ENCODE measurements at regions not wholly inside any gene's neighbourhood (a gene's known extent, or its start where the extent isn't known, plus 50 kb on each side); places are given as distances from the start of the nearest gene placed in this dataset.

GRCh38 chr4:24443200-24443599 is 141.2 kb downstream of the DHX15 start:
- Histone ChIP-seq H2BK120ac (ENCODE audit: insufficient read depth, low read length, poor library complexity) (no peak overlapping the region), H4K91ac (ENCODE audit: low read depth, low read length) (no peak overlapping the region), H3K18ac (ENCODE audit: low read length) (no peak overlapping the region), H4K12ac (ENCODE audit: low read depth, low read length) (no peak overlapping the region), H3K4ac (ENCODE audit: low read depth, low read length) (no peak overlapping the region), H3K79me2 (ENCODE audit: control insufficient read depth, insufficient read depth, low read length, poor library complexity) (no peaks in the 10 kb centered on the region), H4K8ac (ENCODE audit: low read depth, low read length) (no peak overlapping the region), H3K4me1 (ENCODE audit: control insufficient read depth in 1 of 2, insufficient read depth in 2 of 2, low read length in 2 of 2) (no peaks in the 10 kb centered on the region), H3K79me1 (ENCODE audit: low read length) (no peaks in the 10 kb centered on the region), H2BK12ac (ENCODE audit: low read length) (no peak overlapping the region), H2AFZ (ENCODE audit: insufficient read depth, low read length, poor library complexity) (no peak overlapping the region), H3K9ac (ENCODE audit: low read length) (no peak overlapping the region), H3K36me3 (ENCODE audit: control insufficient read depth in 1 of 2, insufficient read depth in 2 of 2, low read length in 2 of 2) (no peaks in the 10 kb centered on the region), H3K14ac (ENCODE audit: low read length) (no peak overlapping the region), H3K23ac (ENCODE audit: low read length) (no peak overlapping the region), H3K27me3 (ENCODE audit: insufficient read depth, low read length) (no peaks in the 10 kb centered on the region), H2BK5ac (ENCODE audit: low read depth, low read length, poor library complexity) (no peak overlapping the region), H3K4me3 (ENCODE audit: low read depth, low read length) (no peak overlapping the region), H3K9me3 (ENCODE audit: insufficient read depth, low read depth, low read length) (peaks cover 3% of the 10 kb centered on the region), H3K4me2 (ENCODE audit: low read length) (no peak overlapping the region), H2AK5ac (ENCODE audit: low read length) (no peak overlapping the region), H3K27ac (ENCODE audit: low read depth, low read length) (no peak overlapping the region)
- peak in 1 of 2 donors; percentile 2 for DNase-seq
- no CpG with 5 or more reads among the region's 4 CpGs for WGBS (ENCODE audit: extremely low coverage, insufficient coverage, insufficient read length)

DNA sequence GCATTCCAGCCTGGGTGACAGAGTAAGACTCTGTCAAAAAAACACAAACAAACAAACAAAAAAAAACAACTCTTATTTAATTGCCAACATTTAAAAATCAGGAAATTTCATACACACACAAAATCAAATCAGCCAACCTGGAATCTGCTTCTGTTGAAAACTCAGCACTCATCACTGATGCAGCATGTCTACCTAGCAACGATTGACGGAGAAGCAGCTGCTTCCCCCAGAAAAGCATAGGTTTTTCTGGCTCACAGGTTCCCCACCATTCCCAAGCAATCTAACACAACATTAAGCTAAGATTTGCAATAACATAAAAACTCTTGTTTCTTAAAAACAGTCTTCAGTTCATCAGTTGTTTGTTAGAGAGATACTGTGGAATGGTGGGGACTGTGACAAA is 143.6 kb downstream of the DHX15 start:
- Histone ChIP-seq H3K27me3 (ENCODE audit: insufficient read depth, low read length) (no peaks in the 10 kb centered on the region), H3K4me1 (ENCODE audit: control insufficient read depth in 1 of 2, insufficient read depth in 2 of 2, low read length in 2 of 2) (no peaks in the 10 kb centered on the region)
- no CpG with 5 or more reads among the region's 2 CpGs for WGBS (ENCODE audit: extremely low coverage, insufficient coverage, insufficient read length)

GRCh38 chr4:24434241-24434640 is 150.1 kb downstream of the DHX15 start:
- Histone ChIP-seq H3K4me1 (ENCODE audit: control insufficient read depth in 1 of 2, insufficient read depth in 2 of 2, low read length in 2 of 2) (no peaks in the 10 kb centered on the region), H4K12ac (ENCODE audit: low read depth, low read length) (no peak overlapping the region), H3K9ac (ENCODE audit: low read length) (no peak overlapping the region), H2BK5ac (ENCODE audit: low read depth, low read length, poor library complexity) (no peak overlapping the region), H3K4me2 (ENCODE audit: low read length) (no peak overlapping the region), H3K9me3 (ENCODE audit: insufficient read depth, low read depth, low read length) (no peaks in the 10 kb centered on the region), H4K8ac (ENCODE audit: low read depth, low read length) (no peak overlapping the region), H4K91ac (ENCODE audit: low read depth, low read length) (no peak overlapping the region), H2AK5ac (ENCODE audit: low read length) (no peak overlapping the region), H3K4me3 (ENCODE audit: low read depth, low read length) (no peak overlapping the region), H3K79me1 (ENCODE audit: low read length) (no peaks in the 10 kb centered on the region), H3K4ac (ENCODE audit: low read depth, low read length) (no peak overlapping the region), H3K27me3 (ENCODE audit: insufficient read depth, low read length) (no peaks in the 10 kb centered on the region), H2BK120ac (ENCODE audit: insufficient read depth, low read length, poor library complexity) (no peak overlapping the region), H3K79me2 (ENCODE audit: control insufficient read depth, insufficient read depth, low read length, poor library complexity) (no peaks in the 10 kb centered on the region), H3K18ac (ENCODE audit: low read length) (no peak overlapping the region), H3K27ac (ENCODE audit: low read depth, low read length) (no peak overlapping the region), H2BK12ac (ENCODE audit: low read length) (no peak overlapping the region), H2AFZ (ENCODE audit: insufficient read depth, low read length, poor library complexity) (no peak overlapping the region), H3K14ac (ENCODE audit: low read length) (no peak overlapping the region), H3K36me3 (ENCODE audit: control insufficient read depth in 1 of 2, insufficient read depth in 2 of 2, low read length in 2 of 2) (no peaks in the 10 kb centered on the region), H3K23ac (ENCODE audit: low read length) (no peak overlapping the region)
- WGBS (ENCODE audit: extremely low coverage, insufficient coverage, insufficient read length) = no CpG with 5 or more reads among the region's 10 CpGs
- DNase-seq = no peak

More for the DNA sequence above, 143.6 kb downstream of the DHX15 start:
- no peak overlapping the region for H4K8ac ChIP-seq (ENCODE audit: low read depth, low read length)
- H3K18ac ChIP-seq (ENCODE audit: low read length) = no peak overlapping the region
- no peak overlapping the region for H2AFZ ChIP-seq (ENCODE audit: insufficient read depth, low read length, poor library complexity)
- no peak overlapping the region for H3K14ac ChIP-seq (ENCODE audit: low read length)
- H3K9ac ChIP-seq (ENCODE audit: low read length) = no peak overlapping the region
- no peak overlapping the region for H3K4ac ChIP-seq (ENCODE audit: low read depth, low read length)
- no peak overlapping the region for H3K4me3 ChIP-seq (ENCODE audit: low read depth, low read length)
- no peak overlapping the region for H2BK5ac ChIP-seq (ENCODE audit: low read depth, low read length, poor library complexity)
- no peak overlapping the region for H2BK12ac ChIP-seq (ENCODE audit: low read length)
- H3K79me2 ChIP-seq (ENCODE audit: control insufficient read depth, insufficient read depth, low read length, poor library complexity) = no peaks in the 10 kb centered on the region
- H4K12ac ChIP-seq (ENCODE audit: low read depth, low read length) = no peak overlapping the region
- DNase-seq = no peak
- no peak overlapping the region for H2AK5ac ChIP-seq (ENCODE audit: low read length)
- H2BK120ac ChIP-seq (ENCODE audit: insufficient read depth, low read length, poor library complexity) = no peak overlapping the region
- no peaks in the 10 kb centered on the region for H3K36me3 ChIP-seq (ENCODE audit: control insufficient read depth in 1 of 2, insufficient read depth in 2 of 2, low read length in 2 of 2)
- no peak overlapping the region for H3K4me2 ChIP-seq (ENCODE audit: low read length)
- H3K79me1 ChIP-seq (ENCODE audit: low read length) = no peaks in the 10 kb centered on the region
- H4K91ac ChIP-seq (ENCODE audit: low read depth, low read length) = no peak overlapping the region
- H3K23ac ChIP-seq (ENCODE audit: low read length) = no peak overlapping the region
- no peaks in the 10 kb centered on the region for H3K9me3 ChIP-seq (ENCODE audit: insufficient read depth, low read depth, low read length)
- no peak overlapping the region for H3K27ac ChIP-seq (ENCODE audit: low read depth, low read length)

- no peaks in the 10 kb centered on the region for H3K27me3 ChIP-seq (ENCODE audit: insufficient read depth, low read length)
- no peak overlapping the region for H4K91ac ChIP-seq (ENCODE audit: low read depth, low read length)
- H3K36me3 ChIP-seq (ENCODE audit: control insufficient read depth in 1 of 2, insufficient read depth in 2 of 2, low read length in 2 of 2) = no peaks in the 10 kb centered on the region
- WGBS (ENCODE audit: extremely low coverage, insufficient coverage, insufficient read length) = no CpG with 5 or more reads among the region's 8 CpGs
- no peak overlapping the region for H4K8ac ChIP-seq (ENCODE audit: low read depth, low read length)
- no peak overlapping the region for H2AFZ ChIP-seq (ENCODE audit: insufficient read depth, low read length, poor library complexity)
- DNase-seq = no peak
- H2BK12ac ChIP-seq (ENCODE audit: low read length) = no peak overlapping the region
- no peak overlapping the region for H3K14ac ChIP-seq (ENCODE audit: low read length)
- H4K12ac ChIP-seq (ENCODE audit: low read depth, low read length) = no peak overlapping the region
- no peaks in the 10 kb centered on the region for H3K79me1 ChIP-seq (ENCODE audit: low read length)
- no peak overlapping the region for H2BK5ac ChIP-seq (ENCODE audit: low read depth, low read length, poor library complexity)
- H2BK120ac ChIP-seq (ENCODE audit: insufficient read depth, low read length, poor library complexity) = no peak overlapping the region
- no peaks in the 10 kb centered on the region for H3K9me3 ChIP-seq (ENCODE audit: insufficient read depth, low read depth, low read length)
- H3K4me2 ChIP-seq (ENCODE audit: low read length) = no peak overlapping the region
- H3K23ac ChIP-seq (ENCODE audit: low read length) = no peak overlapping the region
- H3K4ac ChIP-seq (ENCODE audit: low read depth, low read length) = no peak overlapping the region
- no peak overlapping the region for H3K18ac ChIP-seq (ENCODE audit: low read length)
- no peaks in the 10 kb centered on the region for H3K4me1 ChIP-seq (ENCODE audit: control insufficient read depth in 1 of 2, insufficient read depth in 2 of 2, low read length in 2 of 2)
- H3K79me2 ChIP-seq (ENCODE audit: control insufficient read depth, insufficient read depth, low read length, poor library complexity) = no peaks in the 10 kb centered on the region
- H3K4me3 ChIP-seq (ENCODE audit: low read depth, low read length) = no peak overlapping the region
- H2AK5ac ChIP-seq (ENCODE audit: low read length) = no peak overlapping the region
- no peak overlapping the region for H3K27ac ChIP-seq (ENCODE audit: low read depth, low read length)
- no peak overlapping the region for H3K9ac ChIP-seq (ENCODE audit: low read length)
Measured at GRCh38 chr4:24433515-24434214, 150.7 kb downstream of the DHX15 start.
